ENCODE measurements at regions not wholly inside any gene's neighbourhood (a gene's known extent, or its start where the extent isn't known, plus 50 kb on each side); places are given as distances from the start of the nearest gene placed in this dataset.

GRCh38 chr3:141418751-141419150 lies 50.4 kb downstream of the ZBTB38 start:
- no peak for DNase-seq

DNA sequence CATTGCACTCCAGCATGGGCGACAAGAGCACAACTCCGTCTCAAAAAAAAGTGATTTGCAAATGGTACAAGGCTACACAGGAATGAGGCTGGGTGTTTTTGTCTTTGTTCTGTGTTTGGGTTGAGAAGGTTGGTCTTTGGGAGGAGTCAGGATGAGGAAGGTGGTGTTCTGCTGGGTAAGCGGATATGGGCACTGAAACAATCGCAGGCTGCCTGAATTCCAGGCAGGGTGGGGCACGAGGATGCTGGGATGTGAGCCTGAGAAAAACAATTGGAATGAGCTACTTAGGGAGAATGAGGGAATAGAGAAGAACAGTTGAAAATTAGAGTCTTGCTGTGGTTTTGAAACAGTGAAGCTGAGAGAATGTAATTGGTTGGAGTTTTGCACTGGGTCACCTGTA lies 51.6 kb downstream of the ZBTB38 start:
- no peak for DNase-seq

DNA sequence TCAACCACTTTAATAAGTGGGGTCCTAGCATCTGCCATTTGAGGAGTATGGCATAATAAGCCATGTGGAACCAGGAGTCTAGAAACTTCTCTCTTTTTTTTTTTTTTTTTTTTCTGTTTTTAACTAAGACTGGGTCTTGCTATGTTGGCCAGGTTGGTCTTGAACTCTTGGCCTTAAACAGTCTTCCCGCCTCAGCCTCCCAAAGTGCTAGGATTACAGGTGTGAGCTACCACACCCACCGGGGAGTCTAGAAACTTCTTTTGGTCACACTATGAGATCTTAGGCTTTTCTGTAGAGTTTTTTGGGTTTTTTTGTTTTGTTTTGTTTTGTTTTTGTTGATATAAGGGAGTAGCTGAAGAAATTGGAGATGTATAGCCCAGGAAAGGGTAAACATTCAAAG lies 52.9 kb downstream of the ZBTB38 start:
- no peak for DNase-seq

GRCh38 chr3:141421639-141422319 lies 53.5 kb downstream of the ZBTB38 start:
- no peak for DNase-seq

- DNase-seq, result no peak
Measured at GRCh38 chr3:141422961-141423582, 54.8 kb downstream of the ZBTB38 start.

DNA sequence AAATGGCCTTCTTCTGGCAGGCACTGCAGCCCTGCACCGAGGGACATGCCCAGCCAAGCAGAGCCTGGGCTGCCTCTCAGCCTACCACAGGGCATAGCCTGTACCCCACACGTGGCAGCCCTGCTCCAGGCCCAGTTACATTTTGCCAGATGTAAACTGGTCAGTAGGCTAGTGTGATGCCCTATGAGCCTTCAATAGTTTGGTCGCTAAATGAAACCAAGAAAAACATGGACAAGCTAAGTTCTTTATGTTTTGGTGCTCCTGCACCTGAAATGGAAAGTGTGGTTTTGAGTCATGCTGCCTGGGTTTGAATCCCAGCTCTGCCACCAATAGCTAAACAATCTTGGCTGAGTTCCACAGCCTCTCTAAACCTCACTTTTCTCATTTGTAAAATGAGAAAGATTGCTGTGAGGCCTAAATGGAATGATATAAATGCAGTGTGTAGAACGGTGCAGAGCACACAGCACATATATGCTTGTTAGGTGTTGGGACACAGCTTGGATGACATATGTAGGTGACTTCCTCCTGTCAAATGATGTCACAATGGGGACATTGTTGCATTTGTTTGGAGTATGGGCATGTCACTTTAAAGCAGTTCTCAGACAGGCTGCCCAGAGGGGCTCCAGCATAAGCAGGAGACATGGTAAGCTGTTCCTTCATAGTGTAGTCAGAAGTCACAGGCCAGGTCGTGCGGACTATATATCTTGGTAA lies 57.4 kb downstream of the ZBTB38 start:
- peak; percentile 13 for DNase-seq

GRCh38 chr3:141426404-141427034 lies 58.2 kb downstream of the ZBTB38 start:
- DNase-seq, result no peak

GRCh38 chr3:141427764-141428163 lies 59.1 kb upstream of the RASA2 start:
- DNase-seq, result no peak

DNA sequence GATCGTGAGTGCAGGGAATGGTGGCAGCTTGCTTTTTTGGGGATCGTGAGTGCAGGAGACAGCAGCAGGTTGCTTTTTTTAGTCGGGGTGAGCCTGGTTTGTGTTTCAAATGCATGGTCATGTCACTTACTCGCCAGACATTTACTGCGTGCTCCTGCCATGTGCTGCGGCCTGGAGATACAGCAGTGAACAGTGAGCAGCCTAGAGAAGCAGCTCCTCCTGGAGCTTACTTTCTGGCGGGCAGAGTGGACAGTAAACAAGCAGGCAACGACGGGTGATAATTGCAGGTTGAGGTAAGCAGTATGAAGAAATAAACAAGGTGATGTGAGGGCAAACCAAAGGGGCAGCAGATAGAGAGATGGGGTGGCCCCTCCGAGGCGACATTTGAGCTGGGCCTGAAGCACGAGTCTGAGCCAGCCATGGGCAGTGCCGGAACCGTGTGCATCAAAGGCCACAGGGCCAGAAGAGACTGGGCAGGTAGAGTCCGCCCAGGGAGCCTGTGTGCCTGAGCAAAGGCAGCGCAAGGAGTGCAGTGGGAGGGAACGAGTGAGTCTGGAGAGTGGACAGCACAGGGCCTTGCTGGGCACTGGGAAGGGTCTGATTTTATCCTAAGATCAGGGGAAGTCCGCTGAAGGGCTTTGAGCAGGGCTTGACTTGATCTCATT lies 57.3 kb upstream of the RASA2 start:
- no peak for DNase-seq

DNA sequence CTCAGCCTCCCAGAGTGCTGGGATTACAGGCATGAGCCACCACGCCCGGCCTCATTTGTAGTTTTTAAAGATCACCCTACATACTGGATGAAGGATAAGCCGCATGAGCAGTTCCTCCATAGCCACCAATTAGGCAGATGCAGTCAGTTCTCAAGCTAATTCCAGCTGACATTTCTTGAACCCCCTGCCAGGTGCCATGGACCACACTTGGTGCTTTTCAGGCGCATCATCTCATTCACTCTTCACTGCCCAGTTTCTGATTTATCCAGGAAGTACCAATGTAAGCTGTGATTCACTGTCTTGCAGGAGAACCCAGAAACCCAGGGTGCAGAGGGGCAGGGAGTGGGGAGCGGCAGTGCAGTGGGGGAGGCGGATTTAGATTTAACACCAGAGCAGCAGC lies 56.5 kb upstream of the RASA2 start:
- DNase-seq, result no peak

DNA sequence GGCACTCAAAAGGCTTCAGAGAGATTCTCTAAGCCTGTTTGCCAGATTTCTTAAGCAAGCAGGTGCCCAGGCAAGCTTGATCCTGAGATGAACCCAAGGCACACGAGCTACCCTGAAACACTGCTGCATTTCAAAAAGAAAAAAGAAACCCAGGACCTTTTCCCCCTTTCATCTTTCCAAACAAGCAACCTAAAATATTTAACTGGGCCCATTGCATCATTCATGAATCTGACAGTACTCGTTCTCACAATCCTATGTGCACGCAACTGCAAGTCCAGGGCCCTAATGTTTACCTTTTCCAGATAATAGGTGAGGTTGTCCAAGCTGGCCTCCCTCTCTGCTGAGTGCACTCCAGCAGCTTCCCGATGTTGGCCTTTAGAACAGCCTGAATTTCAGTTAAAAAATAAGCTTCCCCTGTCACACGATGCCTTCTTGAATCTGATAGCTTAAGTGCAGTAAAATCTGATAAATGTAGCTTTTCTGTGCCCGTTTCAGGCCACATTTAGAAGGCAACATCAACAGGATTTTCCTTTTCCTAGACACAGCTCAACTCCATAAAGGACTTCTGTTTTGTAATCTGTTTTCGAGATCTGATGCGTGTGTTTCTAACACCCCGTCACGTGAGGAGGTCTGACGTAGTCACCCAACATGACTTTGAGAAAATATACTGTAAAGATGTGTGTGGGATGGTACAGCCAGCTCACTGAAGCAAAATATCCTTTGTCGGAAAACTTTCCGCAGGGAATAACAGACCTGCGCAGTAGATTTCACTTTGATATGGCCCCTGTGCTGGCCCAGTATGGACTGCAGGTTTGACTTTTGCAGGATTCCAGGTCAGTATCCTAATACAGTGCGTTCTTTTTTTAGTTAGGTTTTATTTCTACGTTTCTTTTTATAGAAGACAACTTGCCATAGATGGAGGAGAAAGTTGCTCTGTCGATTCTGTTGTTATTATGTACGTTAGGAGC lies 55.1 kb upstream of the RASA2 start:
- no peak for DNase-seq

DNA sequence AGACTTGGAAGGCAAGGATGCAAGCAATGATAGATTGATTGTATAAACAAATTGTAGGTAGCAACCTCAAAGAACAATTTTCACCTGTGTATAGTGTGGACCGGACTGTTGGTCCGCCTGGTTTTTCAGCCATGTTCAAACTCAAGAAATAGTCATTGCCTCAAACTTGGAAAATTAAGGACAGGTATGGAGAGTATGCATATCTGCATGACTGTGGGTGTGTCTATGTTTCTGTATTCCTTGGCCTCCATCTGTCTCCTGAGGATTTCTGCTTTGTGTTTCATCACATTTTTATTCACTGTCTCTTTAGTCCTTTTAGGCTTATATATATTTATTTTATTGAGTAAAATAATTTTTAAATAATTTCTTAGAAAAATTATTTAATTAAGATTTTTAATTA lies 53.9 kb upstream of the RASA2 start:
- DNase-seq, result no peak

DNA sequence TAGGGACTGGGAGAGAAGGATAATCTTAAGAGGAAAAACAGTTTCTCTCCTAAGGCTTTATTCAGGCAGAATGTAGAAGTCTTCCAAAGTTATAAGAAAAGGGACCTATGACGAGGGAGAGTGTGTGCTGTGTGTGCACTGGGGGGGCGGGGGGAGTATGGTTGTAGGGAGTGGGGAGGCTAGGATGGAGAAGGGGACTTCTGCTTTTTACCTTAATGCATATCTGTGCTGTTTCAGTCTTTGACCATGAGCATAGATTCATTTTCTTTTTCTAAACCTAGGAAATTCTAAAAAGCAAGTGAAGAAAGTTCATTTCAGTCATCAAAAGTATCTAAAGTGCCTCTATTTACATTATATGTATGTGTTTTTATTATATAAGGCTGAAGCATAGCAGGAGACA lies 52.6 kb upstream of the RASA2 start:
- DNase-seq, result no peak

- no peak for DNase-seq
Measured at GRCh38 chr3:141436180-141436579, 50.6 kb upstream of the RASA2 start.

Measured in stimulated activated CD4-positive, alpha-beta T cell treated with anti-CD3 and anti-CD28 coated beads, Interleukin-15, amount 100 ng/mL, for 24 hours (primary cell).